ENCODE measurements at regions not wholly inside any gene's neighbourhood (a gene's known extent, or its start where the extent isn't known, plus 50 kb on each side); places are given as distances from the start of the nearest gene placed in this dataset.
"Not testable (repeated sequence)": the region's sequence is repeated elsewhere in the genome, so short reads cannot be mapped to it uniquely, and the experiment has no call there.

DNA sequence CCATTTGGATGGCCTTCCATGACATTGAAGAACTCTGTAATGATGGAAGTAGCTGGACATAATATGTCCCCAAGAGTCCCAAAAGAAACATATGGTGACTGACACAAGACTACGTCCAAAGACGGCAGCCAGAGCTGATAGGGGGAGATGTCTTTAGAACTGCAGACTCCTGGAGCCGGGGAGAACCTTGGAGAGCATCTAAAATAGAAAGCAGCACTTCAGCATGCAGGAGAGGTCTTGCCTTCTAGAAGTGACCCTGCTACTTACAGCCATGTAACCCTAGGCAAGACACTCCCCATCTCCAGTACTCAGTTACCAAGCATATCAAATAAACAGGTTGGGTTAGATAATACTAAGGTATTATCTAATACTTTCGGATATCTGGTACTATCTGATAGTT, 143.8 kb upstream of the BCL6 start:
- Mint-ChIP-seq H3K27ac (no peak overlapping the region), H3K36me3 (no peaks in the 10 kb centered on the region), H3K27me3 (peaks cover 2% of the 10 kb centered on the region), H3K4me1 (ENCODE audit: low read depth) (peaks cover 7% of the 10 kb centered on the region), H3K9me3 (no peaks in the 10 kb centered on the region), H3K4me3 (no peak overlapping the region)
- CTCF ChIA-PET = interaction anchor here (0.6 kb wide), 1 partner anchor 391 kb away, joined by 3 read pairs; no protein-coding TSS in a partner anchor
- POLR2A ChIA-PET = no interaction called here
- intact Hi-C loops (cut with micrococcal nuclease) = no loop called here
- no peak for DNase-seq

DNA sequence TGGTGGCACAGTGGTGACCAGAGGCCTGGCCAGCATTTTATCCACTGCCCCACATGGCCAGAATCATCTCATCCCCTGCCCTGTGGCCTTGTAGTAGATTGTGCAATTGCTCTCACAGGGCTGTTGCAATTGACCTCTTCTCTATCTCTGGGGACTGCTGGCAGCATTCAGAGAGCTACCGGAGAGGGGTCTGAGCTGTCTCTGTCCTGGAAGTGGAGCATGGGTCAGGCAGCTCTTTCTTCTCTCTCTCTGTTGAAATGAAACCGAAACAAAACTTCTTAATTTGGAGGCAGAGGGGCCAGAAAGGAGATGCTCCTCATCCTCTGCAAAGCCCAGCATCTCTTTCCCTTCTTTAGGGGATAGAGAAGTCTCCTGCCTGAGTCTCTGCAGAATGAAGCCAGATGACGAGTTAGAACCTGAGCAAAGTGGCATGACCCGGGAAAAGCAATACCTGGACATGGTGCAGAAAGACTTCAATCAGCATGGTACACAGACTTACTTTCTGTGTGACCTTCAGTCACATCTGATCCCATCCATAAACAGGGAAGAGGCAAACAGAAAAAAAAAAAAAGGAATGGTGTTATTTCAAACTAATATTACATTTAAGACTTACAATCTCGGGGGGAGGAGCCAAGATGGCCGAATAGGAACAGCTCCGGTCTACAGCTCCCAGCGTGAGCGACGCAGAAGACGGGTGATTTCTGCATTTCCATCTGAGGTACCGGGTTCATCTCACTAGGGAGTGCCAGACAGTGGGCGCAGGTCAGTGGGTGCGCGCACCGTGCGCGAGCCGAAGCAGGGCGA, 144.5 kb upstream of the BCL6 start:
- Mint-ChIP-seq H3K9me3 (no peaks in the 10 kb centered on the region), H3K36me3 (no peaks in the 10 kb centered on the region), H3K4me1 (ENCODE audit: low read depth) (peaks cover 7% of the 10 kb centered on the region), H3K27ac (no peak overlapping the region), H3K27me3 (peaks cover 2% of the 10 kb centered on the region), H3K4me3 (no peak overlapping the region)
- intact Hi-C loops (cut with micrococcal nuclease) = no loop called here
- ChIA-PET CTCF (interaction anchor here (0.6 kb wide), 1 partner anchor 390 kb away, joined by 3 read pairs; no protein-coding TSS in a partner anchor), POLR2A (no interaction called here)
- DNase-seq = no peak

DNA sequence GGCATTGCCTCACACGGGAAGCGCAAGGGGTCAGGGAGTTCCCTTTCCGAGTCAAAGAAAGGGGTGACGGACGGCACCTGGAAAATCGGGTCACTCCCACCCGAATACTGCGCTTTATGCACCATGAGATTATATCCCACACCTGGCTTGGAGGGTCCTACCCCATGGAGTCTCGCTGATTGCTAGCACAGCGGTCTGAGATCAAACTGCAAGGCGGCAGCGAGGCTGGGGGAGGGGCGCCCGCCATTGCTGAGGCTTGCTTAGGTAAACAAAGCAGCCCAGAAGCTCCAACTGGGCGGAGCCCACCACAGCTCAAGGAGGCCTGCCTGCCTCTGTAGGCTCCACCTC, 145.1 kb upstream of the BCL6 start:
- H3K27me3 Mint-ChIP-seq; H3K36me3 Mint-ChIP-seq; H3K4me3 Mint-ChIP-seq; CTCF ChIA-PET; POLR2A ChIA-PET; H3K4me1 Mint-ChIP-seq (ENCODE audit: low read depth); intact Hi-C loops (cut with micrococcal nuclease); H3K9me3 Mint-ChIP-seq; DNase-seq; H3K27ac Mint-ChIP-seq: not testable (repeated sequence)

GRCh38 chr3:187896646-187897045, 151.4 kb upstream of the BCL6 start:
- intact Hi-C loops (cut with micrococcal nuclease) = no loop called here
- Mint-ChIP-seq H3K4me3 (no peak overlapping the region), H3K36me3 (no peaks in the 10 kb centered on the region), H3K4me1 (ENCODE audit: low read depth) (peaks cover 4% of the 10 kb centered on the region), H3K27me3 (no peaks in the 10 kb centered on the region), H3K9me3 (no peaks in the 10 kb centered on the region), H3K27ac (no peak overlapping the region)
- ChIA-PET POLR2A (no interaction called here), CTCF (interaction anchor here (0.6 kb wide), 1 partner anchor 217 kb away, joined by 3 read pairs; no protein-coding TSS in a partner anchor)
- no peak for DNase-seq

- no peak overlapping the region for H3K4me3 Mint-ChIP-seq
- no peak overlapping the region for H3K27ac Mint-ChIP-seq
- CTCF ChIA-PET = no interaction called here
- intact Hi-C loops (cut with micrococcal nuclease) = no loop called here
- POLR2A ChIA-PET = no interaction called here
- H3K27me3 Mint-ChIP-seq = no peaks in the 10 kb centered on the region
- DNase-seq = no peak
- H3K36me3 Mint-ChIP-seq = no peaks in the 10 kb centered on the region
- H3K9me3 Mint-ChIP-seq = no peaks in the 10 kb centered on the region
- peaks cover 7% of the 10 kb centered on the region for H3K4me1 Mint-ChIP-seq (ENCODE audit: low read depth)
Observed at GRCh38 chr3:187899246-187899645, 154.0 kb upstream of the BCL6 start.

- Mint-ChIP-seq H3K4me1 (ENCODE audit: low read depth) (peaks cover 7% of the 10 kb centered on the region), H3K27ac (no peak overlapping the region), H3K36me3 (no peaks in the 10 kb centered on the region), H3K27me3 (no peaks in the 10 kb centered on the region), H3K9me3 (no peaks in the 10 kb centered on the region), H3K4me3 (no peak overlapping the region)
- POLR2A ChIA-PET = no interaction called here
- CTCF ChIA-PET = interaction anchor here (0.6 kb wide), 1 partner anchor 89 kb away, joined by 4 read pairs; no protein-coding TSS in a partner anchor
- DNase-seq = no peak
- intact Hi-C loops (cut with micrococcal nuclease) = no loop called here
Observed at GRCh38 chr3:187900993-187901755, 155.9 kb upstream of the BCL6 start.

- DNase-seq = no peak
- intact Hi-C loops (cut with micrococcal nuclease) = no loop called here
Observed at GRCh38 chr3:187902041-187902471, 156.8 kb upstream of the BCL6 start.

DNA sequence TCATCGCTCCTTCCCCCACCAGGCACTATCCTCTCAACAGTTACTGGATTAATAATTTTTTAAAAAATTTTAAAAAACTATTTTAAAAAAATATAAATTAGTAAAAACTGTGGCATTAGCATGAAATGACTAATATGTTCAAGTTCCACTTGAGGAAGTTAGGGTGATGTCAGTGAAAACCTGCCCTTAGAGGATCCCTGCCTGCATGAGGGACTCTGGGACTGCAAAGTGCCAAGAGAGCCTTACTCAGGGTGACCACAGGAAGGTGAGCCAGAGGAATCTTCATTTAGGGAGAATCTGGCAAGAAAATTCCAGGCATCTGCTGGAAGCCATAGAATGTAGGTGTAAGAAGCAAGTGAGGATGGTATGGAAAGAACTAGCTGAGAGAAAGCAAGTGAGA, 157.7 kb upstream of the BCL6 start:
- ChIA-PET CTCF (interaction anchor here (1.1 kb wide), 1 partner anchor 155 kb away, joined by 3 read pairs; no protein-coding TSS in a partner anchor), POLR2A (interaction anchor here (0.5 kb wide), 1 partner anchor 20 kb away, joined by 3 read pairs; no protein-coding TSS in a partner anchor)
- intact Hi-C loops (cut with micrococcal nuclease) = no loop called here
- Mint-ChIP-seq H3K4me3 (no peak overlapping the region), H3K36me3 (no peaks in the 10 kb centered on the region), H3K27ac (no peak overlapping the region), H3K9me3 (no peaks in the 10 kb centered on the region), H3K27me3 (no peaks in the 10 kb centered on the region), H3K4me1 (ENCODE audit: low read depth) (peaks cover 7% of the 10 kb centered on the region)
- no peak for DNase-seq

More at GRCh38 chr3:187902041-187902471, 156.8 kb upstream of the BCL6 start:
- POLR2A ChIA-PET = no interaction called here
- Mint-ChIP-seq H3K4me1 (ENCODE audit: low read depth) (peaks cover 7% of the 10 kb centered on the region), H3K4me3 (no peak overlapping the region), H3K27ac (no peak overlapping the region), H3K9me3 (no peaks in the 10 kb centered on the region), H3K27me3 (no peaks in the 10 kb centered on the region), H3K36me3 (no peaks in the 10 kb centered on the region)
- CTCF ChIA-PET = no interaction called here

- H3K27ac Mint-ChIP-seq = no peak overlapping the region
- intact Hi-C loops (cut with micrococcal nuclease) = no loop called here
- no peak overlapping the region for H3K4me3 Mint-ChIP-seq
- no peaks in the 10 kb centered on the region for H3K36me3 Mint-ChIP-seq
- ChIA-PET CTCF (interaction anchor here (1.1 kb wide), 1 partner anchor 156 kb away, joined by 3 read pairs; no protein-coding TSS in a partner anchor), POLR2A (no interaction called here)
- DNase-seq = no peak
- H3K27me3 Mint-ChIP-seq = no peaks in the 10 kb centered on the region
- H3K9me3 Mint-ChIP-seq = no peaks in the 10 kb centered on the region
- H3K4me1 Mint-ChIP-seq (ENCODE audit: low read depth) = peaks cover 7% of the 10 kb centered on the region
Observed at GRCh38 chr3:187903697-187904096, 158.4 kb upstream of the BCL6 start.

GRCh38 chr3:187906416-187906815, 161.1 kb upstream of the BCL6 start:
- POLR2A ChIA-PET = no interaction called here
- Mint-ChIP-seq H3K4me3 (no peak overlapping the region), H3K4me1 (ENCODE audit: low read depth) (peaks cover 7% of the 10 kb centered on the region), H3K27me3 (no peaks in the 10 kb centered on the region), H3K27ac (no peak overlapping the region), H3K36me3 (no peaks in the 10 kb centered on the region), H3K9me3 (no peaks in the 10 kb centered on the region)
- CTCF ChIA-PET = interaction anchor here (0.8 to 1.0 kb wide), 2 partner anchors 11 to 166 kb away, joined by 3 to 4 read pairs; no protein-coding TSS in a partner anchor
- DNase-seq = no peak
- intact Hi-C loops (cut with micrococcal nuclease) = no loop called here

DNA sequence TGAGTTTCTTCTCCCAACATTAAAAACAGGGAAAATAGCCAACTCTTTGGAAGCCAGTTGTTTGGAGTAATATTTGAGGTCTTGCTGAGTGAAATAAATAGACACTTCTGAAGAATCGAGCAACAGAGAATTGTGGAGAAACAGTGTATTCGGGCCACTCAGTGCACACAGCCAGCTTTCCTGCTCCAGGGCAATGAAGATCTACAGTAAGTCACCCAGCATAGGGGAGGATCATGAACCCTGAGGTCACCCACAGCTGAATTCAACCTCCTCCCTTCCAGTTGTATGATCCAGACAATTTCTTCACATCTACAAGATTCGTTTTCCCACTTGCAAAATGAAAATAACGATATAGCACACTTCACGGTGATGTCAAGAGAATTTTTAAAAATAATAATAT, 161.7 kb upstream of the BCL6 start:
- Mint-ChIP-seq H3K27me3 (no peaks in the 10 kb centered on the region), H3K27ac (no peak overlapping the region), H3K9me3 (no peaks in the 10 kb centered on the region), H3K36me3 (no peaks in the 10 kb centered on the region), H3K4me3 (no peak overlapping the region), H3K4me1 (ENCODE audit: low read depth) (peaks cover 2% of the 10 kb centered on the region)
- POLR2A ChIA-PET = no interaction called here
- CTCF ChIA-PET = interaction anchor here (1.0 kb wide), 1 partner anchor 11 kb away, joined by 4 read pairs; no protein-coding TSS in a partner anchor
- intact Hi-C loops (cut with micrococcal nuclease) = no loop called here
- DNase-seq = no peak

GRCh38 chr3:187909866-187910265, 164.6 kb upstream of the BCL6 start:
- intact Hi-C loops (cut with micrococcal nuclease) = loop anchor here (10.0 kb wide), 2 partner anchors 1045 to 1225 kb away; no protein-coding TSS in a partner anchor
- H3K4me3 Mint-ChIP-seq = no peak overlapping the region
- CTCF ChIA-PET = no interaction called here
- POLR2A ChIA-PET = no interaction called here
- H3K9me3 Mint-ChIP-seq = no peaks in the 10 kb centered on the region
- no peak for DNase-seq
- no peaks in the 10 kb centered on the region for H3K27me3 Mint-ChIP-seq
- peaks cover 8% of the 10 kb centered on the region for H3K4me1 Mint-ChIP-seq (ENCODE audit: low read depth)
- no peak overlapping the region for H3K27ac Mint-ChIP-seq
- no peaks in the 10 kb centered on the region for H3K36me3 Mint-ChIP-seq
